GM13977 (cell line): ENCODE measurements at regions not wholly inside any gene's neighbourhood (a gene's known extent, or its start where the extent isn't known, plus 50 kb on each side); places are given as distances from the start of the nearest gene placed in this dataset.
A peak's percentile ranks its signal among the peaks of the same experiment; 100 is the strongest.

Experiments used
- DNase-seq: peaks from one replicate; pipeline ENCODE4 v3.0.0; 2012; ENCODE audit warnings: low spot score
- in situ Hi-C: fragments of 300-500 bp; cut with MboI; formaldehyde crosslinking; loops from one replicate; pipeline ENCODE4 v1.12.0; 2022; ENCODE audit warnings: low sequenced_read_pairs, low pct_unique_long_range_greater_than_20kb, mixed read lengths, inconsistent platforms; ENCODE audit not compliant: unreplicated experiment
- TF ChIP-seq, protein P1 (sequence below): IDR thresholded peaks from 2 replicates; pipeline ENCODE4 v1.5.1; 2012; ENCODE audit warnings: mild to moderate bottlenecking, control low read depth; ENCODE audit not compliant: insufficient read depth; ENCODE audit errors: extremely low read depth, missing control alignments

DNA sequence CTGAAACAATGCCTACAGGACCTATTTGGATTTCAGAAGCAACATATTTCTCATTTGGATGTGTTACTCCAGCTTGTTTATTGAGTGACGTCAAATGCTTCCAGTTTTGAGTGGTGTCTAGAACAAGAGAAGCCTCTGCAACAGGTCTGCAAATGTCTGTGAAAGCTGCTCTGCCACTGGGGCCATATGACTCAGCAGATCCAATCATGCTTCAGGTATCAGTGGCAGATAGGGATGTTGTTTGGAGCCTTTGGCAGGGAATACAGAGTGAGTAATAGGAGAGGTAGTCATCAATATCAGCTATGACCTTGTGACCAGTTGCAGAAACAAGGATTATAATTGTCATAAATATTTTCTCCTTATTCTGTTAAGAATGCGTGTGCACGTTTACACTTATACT lies 141.1 kb upstream of the ZXDA start:
- no peak for DNase-seq
- in situ Hi-C loops, result no loop called here
- TF ChIP-seq, protein P1, sequence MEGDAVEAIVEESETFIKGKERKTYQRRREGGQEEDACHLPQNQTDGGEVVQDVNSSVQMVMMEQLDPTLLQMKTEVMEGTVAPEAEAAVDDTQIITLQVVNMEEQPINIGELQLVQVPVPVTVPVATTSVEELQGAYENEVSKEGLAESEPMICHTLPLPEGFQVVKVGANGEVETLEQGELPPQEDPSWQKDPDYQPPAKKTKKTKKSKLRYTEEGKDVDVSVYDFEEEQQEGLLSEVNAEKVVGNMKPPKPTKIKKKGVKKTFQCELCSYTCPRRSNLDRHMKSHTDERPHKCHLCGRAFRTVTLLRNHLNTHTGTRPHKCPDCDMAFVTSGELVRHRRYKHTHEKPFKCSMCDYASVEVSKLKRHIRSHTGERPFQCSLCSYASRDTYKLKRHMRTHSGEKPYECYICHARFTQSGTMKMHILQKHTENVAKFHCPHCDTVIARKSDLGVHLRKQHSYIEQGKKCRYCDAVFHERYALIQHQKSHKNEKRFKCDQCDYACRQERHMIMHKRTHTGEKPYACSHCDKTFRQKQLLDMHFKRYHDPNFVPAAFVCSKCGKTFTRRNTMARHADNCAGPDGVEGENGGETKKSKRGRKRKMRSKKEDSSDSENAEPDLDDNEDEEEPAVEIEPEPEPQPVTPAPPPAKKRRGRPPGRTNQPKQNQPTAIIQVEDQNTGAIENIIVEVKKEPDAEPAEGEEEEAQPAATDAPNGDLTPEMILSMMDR, result no peak

DNA sequence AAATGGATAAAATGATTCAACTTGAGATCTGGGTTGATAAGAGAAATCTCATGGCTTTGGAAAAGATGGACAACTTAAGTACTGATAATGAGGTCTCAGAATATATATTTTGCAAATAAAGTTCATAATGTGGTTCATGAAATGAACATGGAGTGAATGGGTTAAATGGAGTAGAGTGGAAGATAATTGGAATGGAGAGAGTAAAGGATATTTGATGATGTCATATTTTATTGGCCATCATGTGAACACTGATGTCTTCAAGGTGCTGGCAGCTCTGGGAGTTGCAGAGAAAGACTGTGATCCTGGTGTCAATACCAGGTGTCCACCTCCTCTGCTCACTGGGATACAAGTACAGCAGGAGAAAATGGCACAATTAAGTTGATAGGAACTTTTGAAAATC lies 133.9 kb upstream of the ZXDA start:
- in situ Hi-C loops, result no loop called here
- TF ChIP-seq, protein P1, result no peak
- no peak for DNase-seq

DNA sequence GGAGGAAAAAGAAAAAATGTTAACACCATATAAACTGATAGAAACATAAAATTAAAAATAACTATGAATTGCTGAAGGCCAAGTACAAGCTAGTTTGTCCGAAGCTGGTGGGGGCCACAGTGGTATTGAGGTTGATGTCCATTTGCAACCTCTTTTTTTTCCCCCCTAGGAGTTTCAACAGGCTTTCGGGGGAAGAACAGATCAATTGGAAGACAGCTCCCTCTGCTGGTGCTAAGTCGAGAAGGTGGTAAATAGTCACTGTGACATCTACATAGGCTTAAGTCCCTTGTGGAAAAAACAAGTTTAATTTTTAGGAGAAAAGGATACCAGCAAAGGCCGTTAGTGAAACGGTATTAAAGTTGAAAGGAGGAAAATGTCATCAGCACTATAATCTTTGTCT lies 115.7 kb upstream of the ZXDA start:
- in situ Hi-C loops, result no loop called here
- DNase-seq, result peak; percentile 17
- TF ChIP-seq, protein P1, result peak; percentile 74

DNA sequence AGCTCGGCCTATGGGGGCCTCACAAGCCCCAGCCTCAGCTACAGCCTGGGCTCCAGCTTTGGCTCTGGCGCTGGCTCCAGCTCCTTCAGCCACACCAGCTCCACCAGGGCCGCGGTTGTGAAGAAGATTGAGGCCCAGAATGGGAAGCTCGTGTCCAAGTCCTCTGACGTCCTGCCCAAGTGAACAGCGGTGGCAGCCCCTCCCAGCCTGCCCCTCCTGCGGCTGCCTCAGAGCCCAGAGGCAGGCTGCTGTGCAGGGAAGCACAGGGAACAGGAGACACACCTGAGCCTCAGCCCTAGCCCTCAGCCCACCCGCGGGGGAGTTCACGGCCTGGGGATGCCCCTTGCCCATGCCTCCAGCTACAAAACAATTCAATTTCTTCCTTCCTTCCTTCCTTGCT lies 75.7 kb upstream of the ZXDA start:
- TF ChIP-seq, protein P1, result no peak
- in situ Hi-C loops, result no loop called here
- DNase-seq, result no peak

DNA sequence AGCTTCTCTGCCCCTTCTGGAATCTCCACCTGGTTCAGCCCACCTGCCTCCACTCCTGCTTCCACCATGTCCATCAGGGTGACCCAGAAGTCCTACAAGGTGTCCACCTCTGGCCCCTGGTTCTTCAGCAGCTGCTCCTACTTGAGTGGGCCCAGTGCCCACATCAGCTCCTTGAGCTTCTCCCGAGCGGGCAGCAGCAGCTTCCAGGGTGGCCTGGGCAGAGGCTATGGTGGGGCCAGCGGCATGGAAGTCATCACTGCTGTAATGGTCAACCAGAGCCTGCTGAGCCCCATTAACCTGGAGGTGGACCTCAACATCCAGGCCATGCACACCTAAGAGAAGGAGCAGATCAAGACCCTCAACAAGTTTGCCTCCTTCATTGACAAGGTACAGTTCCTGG lies 74.4 kb upstream of the ZXDA start:
- in situ Hi-C loops, result no loop called here
- TF ChIP-seq, protein P1, result no peak
- DNase-seq, result no peak

DNA sequence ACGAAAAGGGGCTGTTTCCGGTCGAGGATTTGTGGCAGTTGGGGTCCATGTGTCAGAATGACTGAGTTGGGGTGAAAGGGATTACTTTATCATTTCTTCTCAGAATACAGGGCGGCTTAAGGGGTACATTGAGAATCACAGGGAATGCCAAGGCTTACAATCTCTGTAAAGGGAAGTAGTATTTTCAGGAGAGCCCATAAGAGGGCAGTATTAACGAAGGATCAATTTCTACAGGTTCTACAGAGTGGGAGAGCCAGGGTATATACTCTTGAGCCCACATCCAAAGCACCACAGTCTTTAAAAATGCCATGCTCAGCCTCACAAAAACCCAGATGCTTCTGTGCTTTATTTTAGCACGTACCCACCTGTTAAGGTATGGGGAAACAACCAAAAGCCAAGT lies 67.7 kb upstream of the ZXDA start:
- DNase-seq, result no peak
- in situ Hi-C loops, result no loop called here

More for the DNA sequence above, 67.7 kb upstream of the ZXDA start:
- TF ChIP-seq, protein P1, result no peak
